ENCODE measurements at regions not wholly inside any gene's neighbourhood (a gene's known extent, or its start where the extent isn't known, plus 50 kb on each side); places are given as distances from the start of the nearest gene placed in this dataset.

- Histone ChIP-seq H3K27me3 (ENCODE audit: control insufficient read depth, extremely low read depth, insufficient read depth, low read length) (no peaks in the 10 kb centered on the region), H2AFZ (ENCODE audit: control insufficient read depth, low read length) (no peak overlapping the region), H3K4me3 (ENCODE audit: control insufficient read depth in 2 of 3, extremely low read depth in 1 of 3, insufficient read depth in 2 of 3, low read depth in 1 of 3, low read length in 3 of 3) (no peak overlapping the region), H3K36me3 (ENCODE audit: control insufficient read depth in 2 of 2, extremely low read depth in 1 of 2, insufficient read depth in 2 of 2, low read length in 2 of 2) (no peaks in the 10 kb centered on the region), H3K27ac (ENCODE audit: control insufficient read depth, insufficient read depth, low read length) (no peak overlapping the region), H3K9me3 (ENCODE audit: control insufficient read depth, low read depth, low read length) (no peaks in the 10 kb centered on the region), H4K20me1 (ENCODE audit: control insufficient read depth, extremely low read depth, insufficient read depth, low read length) (no peaks in the 10 kb centered on the region), H3K9me1 (ENCODE audit: control insufficient read depth, extremely low read depth, insufficient read depth, low read length) (no peaks in the 10 kb centered on the region), H3K79me2 (ENCODE audit: control insufficient read depth, insufficient read depth, low read length) (no peaks in the 10 kb centered on the region), H3K4me2 (ENCODE audit: control insufficient read depth, extremely low read depth, insufficient read depth, low read depth, low read length) (no peak overlapping the region), H3K4me1 (ENCODE audit: control insufficient read depth, extremely low read depth, insufficient read depth, low read length) (no peaks in the 10 kb centered on the region), H3K9ac (ENCODE audit: control insufficient read depth, extremely low read depth, insufficient read depth, low read length) (no peak overlapping the region)
- dilution Hi-C loops (cut with MboI; ENCODE audit: extremely low pct_ligation_motif_present, low sequenced_read_pairs), result no loop called here
- TF ChIP-seq CTCF (optimal IDR thresholded peaks at IDR 0.05 in 1 of 3, IDR thresholded peaks at IDR 0.05 in 1 of 3, conservative IDR thresholded peaks at IDR 0.05 in 1 of 3; ENCODE audit: extremely low read depth in 1 of 3, insufficient read depth in 2 of 3, low read length in 3 of 3), result no peak
- no peak for TF ChIP-seq EZH2 (IDR thresholded peaks at IDR 0.05; ENCODE audit: low read length)
- FAIRE-seq, result no peak
- DNase-seq (ENCODE audit: low read depth, low spot score), result no peak
These were observed 891.8 kb downstream of the DSC3 start for GRCh38 chr18:30150586-30151250.

GRCh38 chr18:30149585-30149984, 893.0 kb downstream of the DSC3 start:
- FAIRE-seq (no peak), DNase-seq (ENCODE audit: low read depth, low spot score) (no peak)
- no peaks in the 10 kb centered on the region for H3K9me1 ChIP-seq (ENCODE audit: control insufficient read depth, extremely low read depth, insufficient read depth, low read length)
- no peaks in the 10 kb centered on the region for H3K36me3 ChIP-seq (ENCODE audit: control insufficient read depth in 2 of 2, extremely low read depth in 1 of 2, insufficient read depth in 2 of 2, low read length in 2 of 2)
- TF ChIP-seq CTCF (optimal IDR thresholded peaks at IDR 0.05 in 1 of 3, IDR thresholded peaks at IDR 0.05 in 1 of 3, conservative IDR thresholded peaks at IDR 0.05 in 1 of 3; ENCODE audit: extremely low read depth in 1 of 3, insufficient read depth in 2 of 3, low read length in 3 of 3) (no peak), EZH2 (IDR thresholded peaks at IDR 0.05; ENCODE audit: low read length) (no peak)
- dilution Hi-C loops (cut with MboI; ENCODE audit: extremely low pct_ligation_motif_present, low sequenced_read_pairs), result no loop called here
- H3K4me2 ChIP-seq (ENCODE audit: control insufficient read depth, extremely low read depth, insufficient read depth, low read depth, low read length), result no peak overlapping the region
- H3K4me1 ChIP-seq (ENCODE audit: control insufficient read depth, extremely low read depth, insufficient read depth, low read length), result no peaks in the 10 kb centered on the region
- no peak overlapping the region for H3K9ac ChIP-seq (ENCODE audit: control insufficient read depth, extremely low read depth, insufficient read depth, low read length)
- no peak overlapping the region for H2AFZ ChIP-seq (ENCODE audit: control insufficient read depth, low read length)
- no peaks in the 10 kb centered on the region for H3K27me3 ChIP-seq (ENCODE audit: control insufficient read depth, extremely low read depth, insufficient read depth, low read length)
- no peaks in the 10 kb centered on the region for H4K20me1 ChIP-seq (ENCODE audit: control insufficient read depth, extremely low read depth, insufficient read depth, low read length)
- no peak overlapping the region for H3K4me3 ChIP-seq (ENCODE audit: control insufficient read depth in 2 of 3, extremely low read depth in 1 of 3, insufficient read depth in 2 of 3, low read depth in 1 of 3, low read length in 3 of 3)
- H3K79me2 ChIP-seq (ENCODE audit: control insufficient read depth, insufficient read depth, low read length), result no peaks in the 10 kb centered on the region
- H3K27ac ChIP-seq (ENCODE audit: control insufficient read depth, insufficient read depth, low read length), result no peak overlapping the region
- H3K9me3 ChIP-seq (ENCODE audit: control insufficient read depth, low read depth, low read length), result no peaks in the 10 kb centered on the region

Data from keratinocyte (primary cell).